ENCODE measurements at regions not wholly inside any gene's neighbourhood (a gene's known extent, or its start where the extent isn't known, plus 50 kb on each side); places are given as distances from the start of the nearest gene placed in this dataset.
"Not testable (repeated sequence)": the region's sequence is repeated elsewhere in the genome, so short reads cannot be mapped to it uniquely, and the experiment has no call there.

GRCh38 chr6:120931520-120932180 lies 402.6 kb downstream of the TBC1D32 start:
- not testable (repeated sequence) for TF ChIP-seq CTCF, POLR2A (IDR thresholded peaks at IDR 0.05)
